GM10266 (cell line): ENCODE measurements at regions not wholly inside any gene's neighbourhood (a gene's known extent, or its start where the extent isn't known, plus 50 kb on each side); places are given as distances from the start of the nearest gene placed in this dataset.

ENCODE experiments used
- DNase-seq: peaks from one replicate; pipeline ENCODE4 v3.0.0; 2012; ENCODE audit errors: extremely low spot score
- CTCF ChIP-seq: IDR thresholded peaks from 2 replicates; pipeline ENCODE4 v1.5.1; 2012; ENCODE audit warnings: mild to moderate bottlenecking, low read depth; ENCODE audit not compliant: control insufficient read depth, insufficient read depth; ENCODE audit errors: missing control alignments

- TF ChIP-seq CTCF: no peak
- no peak for DNase-seq
Measured at GRCh38 chr1:192418552-192419285, 101.9 kb downstream of the RGS21 start.

GRCh38 chr1:192430644-192431043 is 113.9 kb downstream of the RGS21 start:
- no peak for TF ChIP-seq CTCF
- DNase-seq: no peak

- TF ChIP-seq CTCF: no peak
- DNase-seq: no peak
Measured at GRCh38 chr1:192435704-192436103, 118.9 kb downstream of the RGS21 start.

DNA sequence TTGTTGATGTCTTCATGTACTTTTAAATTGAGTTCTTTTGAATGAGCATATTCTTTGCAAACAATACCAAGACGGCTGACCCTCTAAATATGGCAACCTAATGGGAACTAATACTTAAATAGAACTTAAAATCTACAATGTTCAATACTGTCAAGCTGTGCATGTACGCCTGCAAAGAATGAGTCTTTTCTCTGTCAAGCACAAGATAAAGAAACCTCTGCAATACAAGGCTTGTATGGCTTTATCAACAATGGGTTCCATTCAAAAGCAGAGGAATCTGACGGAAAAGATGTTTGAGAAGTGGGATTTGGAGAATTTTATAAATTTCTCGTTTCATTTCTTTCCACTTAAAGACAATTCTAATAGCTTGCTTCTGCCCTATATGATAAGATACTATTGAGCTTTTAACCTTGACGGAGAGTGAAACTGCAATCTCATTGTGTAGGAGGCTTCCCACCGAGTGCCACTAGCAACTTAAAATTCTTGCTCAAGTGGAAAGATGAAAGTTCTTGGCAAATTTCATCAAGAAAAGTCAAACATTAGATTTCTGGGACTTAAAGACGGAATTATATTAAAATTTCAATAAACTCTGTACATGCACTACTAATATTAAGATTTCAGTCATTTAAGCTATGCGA is 119.8 kb downstream of the RGS21 start:
- DNase-seq: no peak
- no peak for TF ChIP-seq CTCF

DNA sequence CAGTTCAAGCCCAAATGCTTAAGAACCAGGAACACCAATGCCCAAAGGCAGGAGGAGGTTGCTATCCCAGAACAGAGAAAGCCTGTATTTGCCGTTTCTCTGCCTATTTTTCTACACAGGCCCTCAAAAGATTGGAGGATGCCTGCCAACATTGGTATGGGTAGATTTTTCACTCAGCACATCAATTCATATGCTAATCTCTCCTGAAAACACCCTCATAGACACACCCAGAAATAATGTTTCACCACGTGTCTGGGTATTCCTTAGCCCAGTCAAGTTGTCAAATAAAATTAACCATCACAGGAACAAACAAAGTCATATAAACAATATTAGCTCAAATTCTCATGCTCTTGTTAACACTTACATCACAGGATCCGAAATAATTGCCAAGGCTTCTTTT is 121.9 kb downstream of the RGS21 start:
- no peak for TF ChIP-seq CTCF
- no peak for DNase-seq

- no peak for TF ChIP-seq CTCF
- DNase-seq: no peak
Measured at GRCh38 chr1:192439373-192440025, 122.7 kb downstream of the RGS21 start.

- no peak for DNase-seq
- no peak for TF ChIP-seq CTCF
Measured at GRCh38 chr1:192441492-192441891, 124.7 kb downstream of the RGS21 start.
